Breast epithelium (tissue), 3 donors: ENCODE measurements at regions not wholly inside any gene's neighbourhood (a gene's known extent, or its start where the extent isn't known, plus 50 kb on each side); places are given as distances from the start of the nearest gene placed in this dataset.

Experiments
- CTCF ChIP-seq, 3 donors: fragments of 450-650 bp; IDR thresholded peaks; one replicate each; pipeline ENCODE4 v1.5.1; 2016 to 2017; ENCODE audit warnings: antibody characterized with exemption in 3 of 3, mild to moderate bottlenecking in 3 of 3, moderate library complexity in 3 of 3
- POLR2A ChIP-seq: fragments of 450-650 bp; IDR thresholded peaks from one replicate; pipeline ENCODE4 v1.6.1; 2016; ENCODE audit warnings: antibody characterized with exemption, mild to moderate bottlenecking, moderate library complexity
- POLR2AphosphoS5 ChIP-seq, 3 donors: sonication (generic); formaldehyde crosslinking; IDR thresholded peaks; one replicate each; pipeline ENCODE4 v1.6.1; 2017; ENCODE audit warnings: antibody characterized with exemption in 3 of 3

GRCh38 chr2:35428548-35428947 lies 927.0 kb upstream of the CRIM1 start:
- TF ChIP-seq CTCF (IDR thresholded peaks at IDR 0.05) (peak in 1 of 3 donors; percentile 15), POLR2AphosphoS5 (IDR thresholded peaks at IDR 0.05) (no peak), POLR2A (no peak)
